Activated CD8-positive, alpha-beta T cell treated with anti-CD3 and anti-CD28 coated beads for 36 hours (primary cell): ENCODE measurements at regions not wholly inside any gene's neighbourhood (a gene's known extent, or its start where the extent isn't known, plus 50 kb on each side); places are given as distances from the start of the nearest gene placed in this dataset.

Source experiments
- ATAC-seq: fragments of 200-7000 bp; cut with Tn5 transposase; one replicate; pipeline ENCODE4 v1.10.0; 2021; ENCODE audit warnings: mild to moderate bottlenecking, moderate library complexity
- CTCF ChIA-PET: fragments of 350-600 bp; sonication (Branson Sonifier 250); formaldehyde crosslinking; loops from one replicate; lab custom pipeline; 2021; ENCODE audit warnings: antibody characterized with exemption; lab: Charles Lee
- POLR2A ChIA-PET: fragments of 350-600 bp; sonication (Branson Sonifier 250); formaldehyde crosslinking; loops from one replicate; lab custom pipeline; 2021; ENCODE audit warnings: antibody characterized with exemption; lab: Charles Lee
- DNase-seq: peaks from one replicate; pipeline ENCODE4 v3.0.0-alpha.2; 2020
- H3K27ac Mint-ChIP-seq: one replicate; pipeline ENCODE4 v1.8.0; 2021; ENCODE audit warnings: mild to moderate bottlenecking, mixed read lengths
- H3K27me3 Mint-ChIP-seq: one replicate; pipeline ENCODE4 v1.8.0; 2021; ENCODE audit warnings: mixed read lengths
- H3K36me3 Mint-ChIP-seq: one replicate; pipeline ENCODE4 v1.8.0; 2021; ENCODE audit warnings: low read depth, mixed read lengths
- H3K4me1 Mint-ChIP-seq: one replicate; pipeline ENCODE4 v1.8.0; 2021; ENCODE audit warnings: low read depth, mixed read lengths
- H3K4me3 Mint-ChIP-seq: one replicate; pipeline ENCODE4 v1.8.0; 2021; ENCODE audit warnings: mild to moderate bottlenecking, moderate library complexity, mixed read lengths
- H3K9me3 Mint-ChIP-seq: one replicate; pipeline ENCODE4 v1.8.0; 2021; ENCODE audit warnings: mixed read lengths
- CTCF ChIP-seq: fragments of 200-600 bp; IDR thresholded peaks from one replicate; pipeline ENCODE4 v1.8.0; 2022; ENCODE audit warnings: antibody characterized with exemption, mild to moderate bottlenecking
- intact Hi-C: fragments of 100-400 bp; cut with micrococcal nuclease; formaldehyde crosslinking; loops from one replicate; pipeline ENCODE4 v1.10.0; 2022

GRCh38 chr2:144586476-144586875, 66.6 kb upstream of the ZEB2 start:
- ATAC-seq = no peak
- ChIA-PET POLR2A (no interaction called here), CTCF (no interaction called here)
- Mint-ChIP-seq H3K27ac (no peak overlapping the region), H3K9me3 (no peaks in the 10 kb centered on the region), H3K4me1 (peaks cover 14% of the 10 kb centered on the region), H3K27me3 (no peaks in the 10 kb centered on the region), H3K4me3 (no peak overlapping the region), H3K36me3 (no peaks in the 10 kb centered on the region)
- no peak for TF ChIP-seq CTCF
- DNase-seq = no peak
- intact Hi-C loops = no loop called here

GRCh38 chr2:144583741-144584453, 64.0 kb upstream of the ZEB2 start:
- TF ChIP-seq CTCF = no peak
- ATAC-seq (peak; percentile 78), DNase-seq (peak; percentile 8)
- H3K4me3 Mint-ChIP-seq = no peak overlapping the region
- no peaks in the 10 kb centered on the region for H3K9me3 Mint-ChIP-seq
- ChIA-PET POLR2A (interaction anchor here (1.9 kb wide), 1 partner anchor 12 kb away, joined by 6 read pairs; no protein-coding TSS in a partner anchor), CTCF (interaction anchor here (0.7 to 1.7 kb wide), 4 partner anchors 9 to 146 kb away, joined by 3 to 5 read pairs (median 3); no protein-coding TSS in a partner anchor)
- peaks cover 20% of the 10 kb centered on the region for H3K4me1 Mint-ChIP-seq
- H3K27me3 Mint-ChIP-seq = no peaks in the 10 kb centered on the region
- H3K27ac Mint-ChIP-seq = no peak overlapping the region
- no peaks in the 10 kb centered on the region for H3K36me3 Mint-ChIP-seq
- intact Hi-C loops = no loop called here

- intact Hi-C loops = no loop called here
- Mint-ChIP-seq H3K27ac (no peak overlapping the region), H3K9me3 (no peaks in the 10 kb centered on the region), H3K27me3 (no peaks in the 10 kb centered on the region), H3K4me3 (no peak overlapping the region), H3K36me3 (no peaks in the 10 kb centered on the region), H3K4me1 (peaks cover 20% of the 10 kb centered on the region)
- DNase-seq (no peak), ATAC-seq (no peak)
- ChIA-PET POLR2A (interaction anchor here (0.6 to 1.9 kb wide), 3 partner anchors 11 to 480 kb away, joined by 3 to 6 read pairs (median 3); no protein-coding TSS in a partner anchor), CTCF (interaction anchor here (0.7 to 1.7 kb wide), 5 partner anchors 8 to 146 kb away, joined by 3 to 5 read pairs (median 3); no protein-coding TSS in a partner anchor)
- TF ChIP-seq CTCF = no peak
Measured at GRCh38 chr2:144583381-144583729, 63.4 kb upstream of the ZEB2 start.

GRCh38 chr2:144582651-144583380, 62.9 kb upstream of the ZEB2 start:
- no peak for ATAC-seq
- Mint-ChIP-seq H3K27ac (no peak overlapping the region), H3K9me3 (no peaks in the 10 kb centered on the region), H3K4me1 (peaks cover 20% of the 10 kb centered on the region), H3K36me3 (no peaks in the 10 kb centered on the region), H3K4me3 (no peak overlapping the region), H3K27me3 (no peaks in the 10 kb centered on the region)
- intact Hi-C loops = no loop called here
- no peak for TF ChIP-seq CTCF
- CTCF ChIA-PET = interaction anchor here (0.9 to 1.7 kb wide), 5 partner anchors 8 to 12 kb away, joined by 3 to 5 read pairs (median 3); no protein-coding TSS in a partner anchor
- no peak for DNase-seq
- POLR2A ChIA-PET = interaction anchor here (0.6 to 1.9 kb wide), 3 partner anchors 11 to 479 kb away, joined by 3 to 6 read pairs (median 3); no protein-coding TSS in a partner anchor
